ENCODE measurements at regions not wholly inside any gene's neighbourhood (a gene's known extent, or its start where the extent isn't known, plus 50 kb on each side); places are given as distances from the start of the nearest gene placed in this dataset.

- H3K27ac ChIP-seq (ENCODE audit: low read depth, low read length) = no peak overlapping the region
- 71 to 76% (median 74%) methylated on average over 3 of the region's 3 CpGs for WGBS, 3 donors
Observed at GRCh38 chr7:47221826-47222225, 360.1 kb downstream of the TNS3 start.

- no peak overlapping the region for H3K27ac ChIP-seq (ENCODE audit: low read depth, low read length)
- WGBS, 3 donors = 67 to 85% (median 74%) methylated on average over 9 of the region's 9 CpGs
Observed at GRCh38 chr7:47218378-47219176, 363.3 kb downstream of the TNS3 start.

GRCh38 chr7:47217570-47218360, 364.1 kb downstream of the TNS3 start:
- 70 to 81% (median 79%) methylated on average over 7 of the region's 7 CpGs for WGBS, 3 donors
- H3K27ac ChIP-seq (ENCODE audit: low read depth, low read length) = no peak overlapping the region

- H3K27ac ChIP-seq (ENCODE audit: low read depth, low read length) = no peak overlapping the region
- WGBS, 3 donors = 64 to 91% (median 70%) methylated on average over 3 of the region's 3 CpGs
Observed at GRCh38 chr7:47217086-47217485, 364.8 kb downstream of the TNS3 start.

- no peak overlapping the region for H3K27ac ChIP-seq (ENCODE audit: low read depth, low read length)
- WGBS, 3 donors = 87 to 95% (median 92%) methylated on average over 3 of the region's 3 CpGs
Observed at GRCh38 chr7:47216439-47216838, 365.5 kb downstream of the TNS3 start.

- H3K27ac ChIP-seq (ENCODE audit: low read depth, low read length) = no peak overlapping the region
- WGBS, 3 donors = 69 to 78% (median 77%) methylated on average over 7 of the region's 7 CpGs
Observed at GRCh38 chr7:47215640-47216039, 366.3 kb downstream of the TNS3 start.

DNA sequence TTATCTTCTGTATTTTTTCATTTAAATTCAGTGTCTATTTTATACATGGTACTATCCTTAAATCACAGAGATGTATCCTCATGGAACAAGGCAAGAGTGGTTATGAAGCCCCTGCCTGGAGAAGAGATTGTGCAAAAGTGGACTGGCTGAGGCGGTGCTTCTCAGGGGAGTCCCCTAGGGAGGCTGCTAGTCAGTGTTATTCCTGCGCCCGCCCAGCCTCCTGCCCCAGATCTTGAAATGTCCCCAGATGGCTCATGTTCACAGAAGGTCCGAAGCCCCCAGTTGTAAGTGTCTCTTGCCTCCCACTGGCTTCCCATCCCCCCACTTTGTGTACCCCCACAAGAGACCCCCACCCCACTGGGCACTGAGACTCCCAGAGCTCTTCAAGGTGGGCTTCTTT, 366.9 kb downstream of the TNS3 start:
- H3K27ac ChIP-seq (ENCODE audit: low read depth, low read length) = no peak overlapping the region
- 72 to 98% (median 73%) methylated on average over 4 of the region's 4 CpGs for WGBS, 3 donors

DNA sequence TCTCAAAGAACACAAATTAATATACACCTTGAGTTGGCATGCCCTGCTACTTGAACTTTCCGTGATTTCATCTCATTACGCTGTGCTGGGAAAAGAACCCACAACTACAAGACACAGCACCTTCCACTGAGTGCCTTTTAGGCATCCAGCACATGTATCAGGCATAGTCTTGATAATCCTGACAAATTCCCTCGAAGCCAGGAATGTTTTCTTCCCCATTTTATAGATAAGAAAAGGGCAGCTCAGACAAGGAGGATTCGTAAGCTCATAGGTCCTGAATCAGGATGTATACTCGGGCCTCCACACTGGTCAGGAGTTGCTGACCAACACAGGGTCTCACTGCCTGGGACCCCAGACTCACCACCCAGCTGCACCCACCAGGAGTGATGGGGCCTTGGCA, 368.6 kb downstream of the TNS3 start:
- no peak overlapping the region for H3K27ac ChIP-seq (ENCODE audit: low read depth, low read length)
- 84 to 87% (median 84%) methylated on average over 5 of the region's 5 CpGs for WGBS, 3 donors

DNA sequence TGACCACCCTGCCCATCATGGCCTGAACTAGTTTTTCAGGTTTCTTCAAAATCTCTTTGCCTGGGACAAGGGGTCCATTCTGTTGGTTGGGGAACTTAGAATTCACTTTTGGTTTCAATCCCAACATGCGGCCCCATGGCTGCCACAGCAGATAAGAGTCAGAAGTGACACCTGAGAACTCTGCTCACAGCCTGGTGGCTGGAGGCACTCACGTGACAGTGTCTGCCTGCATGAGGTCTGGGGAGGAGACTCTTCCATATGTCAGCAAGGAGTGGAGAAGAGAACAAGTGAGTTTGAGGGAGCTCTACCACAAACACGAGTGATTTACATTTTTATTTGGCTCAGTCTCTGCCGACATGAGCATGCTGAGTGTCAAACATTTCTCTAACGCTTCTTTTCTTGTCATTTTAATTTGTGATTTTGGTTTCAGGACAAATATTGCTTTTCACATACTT, 370.4 kb downstream of the TNS3 start:
- WGBS, 3 donors = 21 to 60% (median 50%) methylated on average over 5 of the region's 5 CpGs
- H3K27ac ChIP-seq (ENCODE audit: low read depth, low read length) = no peak overlapping the region

GRCh38 chr7:47210281-47210854, 371.5 kb downstream of the TNS3 start:
- H3K27ac ChIP-seq (ENCODE audit: low read depth, low read length) = no peak overlapping the region
- 56 to 83% (median 66%) methylated on average over 4 of the region's 4 CpGs for WGBS, 3 donors

GRCh38 chr7:47207956-47208355, 374.0 kb downstream of the TNS3 start:
- WGBS, 3 donors = 79 to 86% (median 83%) methylated on average over 3 of the region's 3 CpGs
- H3K27ac ChIP-seq (ENCODE audit: low read depth, low read length) = no peak overlapping the region

GRCh38 chr7:47204709-47205108, 377.2 kb downstream of the TNS3 start:
- WGBS, 3 donors = 77 to 84% (median 79%) methylated on average over 2 of the region's 2 CpGs

GRCh38 chr7:47202146-47202783, 379.6 kb downstream of the TNS3 start:
- no peak overlapping the region for H3K27ac ChIP-seq (ENCODE audit: low read depth, low read length)
- 81 to 88% (median 85%) methylated on average over 7 of the region's 7 CpGs for WGBS, 3 donors

More at GRCh38 chr7:47204709-47205108, 377.2 kb downstream of the TNS3 start:
- no peak overlapping the region for H3K27ac ChIP-seq (ENCODE audit: low read depth, low read length)

- H3K27ac ChIP-seq (ENCODE audit: low read depth, low read length) = no peak overlapping the region
- WGBS, 3 donors = 95 to 100% (median 97%) methylated on average over 1 of the region's 1 CpG
Observed at GRCh38 chr7:47198159-47198558, 383.8 kb downstream of the TNS3 start.

GRCh38 chr7:47197486-47197885, 384.4 kb downstream of the TNS3 start:
- H3K27ac ChIP-seq (ENCODE audit: low read depth, low read length) = no peak overlapping the region
- 54 to 69% (median 63%) methylated on average over 2 of the region's 2 CpGs for WGBS, 3 donors

DNA sequence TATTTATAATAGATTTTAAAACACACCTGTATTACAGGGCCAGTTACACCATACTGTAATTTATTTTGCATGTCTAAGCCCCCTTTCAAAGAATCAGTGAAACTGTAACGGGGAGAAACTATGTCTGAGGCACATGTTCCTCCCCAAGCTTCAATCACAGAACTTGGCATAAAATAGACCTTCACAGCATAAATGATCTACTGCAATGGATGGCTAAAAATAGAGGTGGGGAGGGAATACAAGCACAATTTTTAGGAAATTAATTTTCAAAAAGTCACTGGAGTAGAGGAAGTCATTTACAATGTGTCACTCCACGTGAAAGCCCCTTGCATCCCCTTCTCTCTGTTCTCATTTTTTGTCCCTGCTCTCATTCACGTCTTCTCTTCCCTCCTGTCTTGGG, 385.2 kb downstream of the TNS3 start:
- H3K27ac ChIP-seq (ENCODE audit: low read depth, low read length) = no peak overlapping the region
- 63 to 77% (median 68%) methylated on average over 3 of the region's 3 CpGs for WGBS, 3 donors

GRCh38 chr7:47196106-47196645, 385.7 kb downstream of the TNS3 start:
- 68 to 84% (median 75%) methylated on average over 3 of the region's 3 CpGs for WGBS, 3 donors
- no peak overlapping the region for H3K27ac ChIP-seq (ENCODE audit: low read depth, low read length)

DNA sequence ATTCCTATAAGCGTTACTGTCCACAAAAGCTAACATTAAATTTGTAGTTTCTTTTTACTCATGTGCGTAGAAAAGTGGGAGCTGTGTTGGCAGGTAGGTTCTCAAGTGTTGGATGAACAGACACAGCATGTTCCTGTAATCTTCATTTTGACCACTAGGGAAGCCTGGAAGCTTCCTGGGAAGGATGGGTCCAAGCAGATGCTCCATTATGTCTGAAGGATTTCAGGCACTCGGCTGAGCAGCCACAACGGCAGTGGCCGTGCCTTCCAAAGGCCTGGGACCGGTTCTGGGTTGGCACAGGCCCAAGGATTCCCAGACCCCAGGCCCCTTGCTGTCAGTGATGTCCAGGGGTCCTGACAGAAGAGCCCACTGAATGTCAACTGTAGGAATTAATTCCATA, 386.3 kb downstream of the TNS3 start:
- no peak overlapping the region for H3K27ac ChIP-seq (ENCODE audit: low read depth, low read length)
- WGBS, 3 donors = 77 to 94% (median 93%) methylated on average over 6 of the region's 6 CpGs

Measured in adipose tissue (tissue), 3 donors.